DMS 273 (cell line): ENCODE measurements at regions not wholly inside any gene's neighbourhood (a gene's known extent, or its start where the extent isn't known, plus 50 kb on each side); places are given as distances from the start of the nearest gene placed in this dataset.
"Not testable (repeated sequence)": the region's sequence is repeated elsewhere in the genome, so short reads cannot be mapped to it uniquely, and the experiment has no call there.

Source experiments
- DNase-seq: peaks from one replicate; lab custom pipeline; 2025; ENCODE audit not compliant: unreplicated experiment; lab: John Stamatoyannopoulos, UW

DNA sequence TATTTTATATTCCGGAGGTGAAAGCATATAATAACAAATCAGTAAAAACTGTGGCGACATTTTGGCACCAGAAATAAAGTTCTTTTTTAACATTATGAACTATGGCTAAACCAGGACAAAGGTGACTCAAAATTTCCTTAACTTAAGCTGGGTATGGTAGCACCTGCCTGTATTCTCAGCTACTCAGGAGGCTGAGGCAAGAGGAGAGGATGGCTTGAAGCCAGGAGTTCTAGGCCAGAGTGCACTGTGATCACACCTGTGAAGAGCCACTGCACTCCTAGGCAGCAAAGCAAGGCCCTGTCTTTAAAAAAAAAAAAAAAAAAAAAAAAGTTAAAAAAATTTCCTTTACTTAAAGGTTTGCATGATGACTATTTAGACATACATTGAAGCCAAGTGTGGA lies 63.0 kb upstream of the KIF2A start:
- not testable (repeated sequence) for DNase-seq

DNA sequence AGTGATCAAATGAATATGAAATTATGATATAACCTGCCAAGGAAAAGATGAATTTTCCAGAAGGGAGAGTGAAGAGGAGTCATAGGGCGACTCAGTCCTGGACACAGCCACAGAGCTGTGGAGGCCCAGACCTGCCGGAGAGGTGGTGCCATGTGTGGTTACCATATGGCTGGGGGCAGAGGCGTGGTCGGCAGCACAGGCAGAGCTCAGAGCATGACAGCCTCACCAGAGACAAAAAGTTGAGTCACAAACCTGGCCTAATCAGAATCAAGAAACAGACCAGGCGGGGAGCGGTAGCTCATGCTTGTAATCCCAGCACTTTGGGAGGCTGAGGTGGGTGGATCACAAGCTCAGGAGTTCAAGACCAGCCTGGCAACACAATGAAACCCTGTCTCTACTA lies 57.8 kb upstream of the KIF2A start:
- DNase-seq = peak; percentile 66

DNA sequence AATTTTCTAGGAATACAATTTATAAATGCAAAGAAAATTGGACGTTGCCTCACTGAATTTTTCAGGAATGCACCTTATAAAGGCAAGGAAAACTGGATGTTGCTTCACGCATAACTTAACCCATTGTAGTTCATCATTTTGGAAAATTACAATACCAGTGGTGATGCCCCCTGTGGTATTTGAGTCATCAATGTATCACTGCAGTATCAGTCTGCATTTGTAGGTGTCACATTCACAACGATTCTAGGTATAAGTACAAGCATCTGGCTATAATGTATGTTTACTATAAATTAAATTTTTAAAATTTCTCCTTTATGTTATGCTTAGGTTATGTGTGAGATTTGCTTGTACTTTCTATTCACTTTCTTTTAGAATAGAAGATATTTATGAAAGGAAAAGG lies 55.9 kb upstream of the KIF2A start:
- not testable (repeated sequence) for DNase-seq

DNA sequence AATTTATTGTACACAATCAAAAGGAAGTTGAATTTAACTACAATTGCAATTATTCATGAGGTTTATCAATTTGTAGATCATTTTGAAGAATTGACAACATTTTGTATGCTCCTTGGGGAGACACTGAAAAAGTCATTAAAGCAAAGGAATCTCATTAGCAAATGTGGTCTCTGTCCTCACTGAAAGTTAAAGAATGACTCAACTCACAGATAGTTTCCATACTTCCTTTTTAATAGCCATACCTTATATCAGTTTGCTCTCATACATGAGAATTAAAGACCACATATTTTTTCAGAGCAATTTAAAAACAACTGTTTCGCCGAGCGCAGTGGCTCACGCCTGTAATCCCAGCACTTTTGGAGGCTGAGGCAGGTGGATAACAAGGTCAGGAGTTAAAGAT lies 55.1 kb upstream of the KIF2A start:
- DNase-seq = not testable (repeated sequence)

DNA sequence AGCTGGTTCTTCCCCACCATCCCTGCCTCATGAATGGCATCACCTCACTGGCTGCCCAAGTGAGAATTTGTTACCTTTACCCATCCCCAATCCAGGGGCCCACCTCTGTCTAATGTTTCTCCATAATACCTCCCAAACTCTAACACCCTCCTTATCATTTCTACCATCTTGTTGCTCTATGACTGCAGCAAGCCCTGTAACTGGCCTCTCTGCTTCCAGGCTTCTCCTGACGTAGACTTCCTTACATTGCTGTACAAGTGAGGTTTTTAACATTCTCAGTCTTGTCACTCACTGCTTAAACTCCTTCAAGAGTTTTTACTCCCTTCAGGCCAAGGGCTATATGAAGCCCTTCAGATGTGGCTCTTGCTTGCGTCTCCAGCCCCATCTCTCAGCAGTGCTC lies 53.5 kb upstream of the KIF2A start:
- DNase-seq = not testable (repeated sequence)

DNA sequence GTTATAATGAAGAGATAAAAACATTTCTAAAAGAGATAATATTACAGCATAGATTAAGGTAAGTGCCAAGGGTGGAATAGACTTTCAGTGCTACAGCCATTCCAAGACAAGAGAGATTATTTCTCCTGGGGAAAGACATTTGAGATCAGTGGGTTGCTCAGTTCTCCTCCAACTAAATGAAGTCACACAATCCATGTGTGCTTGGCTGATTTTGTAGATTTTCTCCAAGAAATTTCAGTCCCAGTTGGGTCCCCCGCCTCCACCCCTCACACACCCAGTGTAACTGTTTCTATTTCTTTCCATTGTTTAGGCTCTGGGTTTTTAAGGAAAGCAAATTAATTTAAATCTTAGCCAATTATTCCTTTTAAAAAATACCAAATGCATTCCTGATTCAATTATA lies 50.5 kb upstream of the KIF2A start:
- DNase-seq = not testable (repeated sequence)

DNA sequence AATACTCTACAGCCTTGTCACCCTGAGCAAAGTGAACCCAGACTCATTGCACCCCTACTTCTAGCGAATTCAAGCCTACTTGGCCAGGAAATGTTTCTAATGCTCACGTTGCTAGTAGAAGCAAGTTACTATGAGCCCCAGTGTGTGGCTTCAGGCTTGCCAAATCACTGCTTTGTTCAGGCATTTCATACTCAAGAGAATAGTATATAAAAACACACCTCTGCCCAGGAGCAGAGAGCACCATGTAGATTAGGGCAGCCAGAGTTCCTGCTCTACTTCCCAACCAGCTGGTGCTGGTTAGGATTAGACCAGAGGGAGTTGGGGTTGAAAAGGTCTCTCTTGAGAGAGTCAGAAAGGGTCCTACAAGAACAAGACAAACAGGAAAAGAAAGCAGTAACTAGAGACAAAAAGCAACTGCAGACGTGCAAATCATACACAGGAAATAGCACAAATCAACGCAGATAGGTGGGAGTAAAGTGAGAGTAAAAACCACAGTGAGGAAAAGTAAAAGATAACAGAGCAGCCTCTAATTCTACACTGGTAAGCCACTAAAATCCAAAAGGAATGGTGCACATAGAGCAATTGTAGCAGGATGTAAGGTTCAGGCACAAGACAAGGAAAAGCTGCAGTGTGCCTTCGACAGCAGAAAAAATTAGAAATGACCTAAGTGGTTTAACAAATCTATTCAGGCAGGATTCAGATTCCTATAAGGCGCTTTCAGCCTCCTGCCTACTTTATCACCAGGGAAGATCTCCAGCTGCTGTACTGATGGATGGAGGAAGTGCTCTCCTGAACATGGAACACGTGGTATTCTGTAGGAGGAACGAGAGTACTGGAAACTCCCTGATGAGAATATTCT lies 49.6 kb upstream of the KIF2A start:
- peak; percentile 88 for DNase-seq
